Mesendoderm (in vitro differentiated cells): ENCODE measurements at regions not wholly inside any gene's neighbourhood (a gene's known extent, or its start where the extent isn't known, plus 50 kb on each side); places are given as distances from the start of the nearest gene placed in this dataset.

Experiments
- DNase-seq: peaks from one replicate; pipeline ENCODE4 v3.0.0; 2013
- H2AK5ac ChIP-seq: 2 replicates; pipeline ENCODE4 v1.6.1; 2013; ENCODE audit warnings: low read length, inconsistent platforms
- H2BK120ac ChIP-seq: 2 replicates; pipeline ENCODE4 v1.6.1; 2013; ENCODE audit warnings: low read depth, mild to moderate bottlenecking, low read length, moderate library complexity, mixed read lengths
- H2BK15ac ChIP-seq: replicated peaks from 2 replicates; pipeline ENCODE4 v1.6.1; 2013; ENCODE audit warnings: low read depth, mild to moderate bottlenecking, moderate library complexity
- H2BK5ac ChIP-seq: 2 replicates; pipeline ENCODE4 v1.6.1; 2013; ENCODE audit warnings: low read length, inconsistent platforms
- H3K18ac ChIP-seq: 2 replicates; pipeline ENCODE4 v1.6.1; 2013; ENCODE audit warnings: mild to moderate bottlenecking, low read length, mixed read lengths
- H3K23ac ChIP-seq: one replicate; pipeline ENCODE4 v1.6.1; 2013; ENCODE audit warnings: low read length
- H3K27ac ChIP-seq: 2 replicates; pipeline ENCODE4 v1.5.1; 2013; ENCODE audit warnings: low read depth, mild to moderate bottlenecking, inconsistent platforms, low read length, moderate library complexity
- H3K27me3 ChIP-seq: 2 replicates; pipeline ENCODE4 v1.6.1; 2013; ENCODE audit warnings: low read length, control low read depth, mild to moderate bottlenecking, inconsistent platforms; ENCODE audit not compliant: insufficient read depth, poor library complexity
- H3K36me3 ChIP-seq: 2 replicates; pipeline ENCODE4 v1.6.1; 2013; ENCODE audit warnings: low read length, inconsistent platforms; ENCODE audit not compliant: control insufficient read depth, insufficient read depth
- H3K4ac ChIP-seq: one replicate; pipeline ENCODE4 v1.6.1; 2013; ENCODE audit warnings: low read depth, mild to moderate bottlenecking, low read length, moderate library complexity
- H3K4me1 ChIP-seq: 2 replicates; pipeline ENCODE4 v1.6.1; 2013; ENCODE audit warnings: low read depth, low read length, inconsistent platforms; ENCODE audit not compliant: control insufficient read depth
- H3K4me2 ChIP-seq: 2 replicates; pipeline ENCODE4 v1.6.1; 2013; ENCODE audit warnings: low read length
- H3K4me3 ChIP-seq: 2 replicates; pipeline ENCODE4 v1.5.1; 2013; ENCODE audit warnings: mild to moderate bottlenecking, low read length
- H3K56ac ChIP-seq: one replicate; pipeline ENCODE4 v1.6.1; 2013; ENCODE audit warnings: low read length
- H3K79me1 ChIP-seq: 2 replicates; pipeline ENCODE4 v1.6.1; 2013; ENCODE audit warnings: low read length, inconsistent platforms
- H3K79me2 ChIP-seq: 2 replicates; pipeline ENCODE4 v1.6.1; 2013; ENCODE audit warnings: mild to moderate bottlenecking, low read length; ENCODE audit not compliant: control insufficient read depth, insufficient read depth
- H3K9ac ChIP-seq: 2 replicates; pipeline ENCODE4 v1.6.1; 2013; ENCODE audit warnings: low read length, inconsistent platforms
- H4K5ac ChIP-seq: one replicate; pipeline ENCODE4 v1.6.1; 2013; ENCODE audit warnings: low read length
- H4K8ac ChIP-seq: one replicate; pipeline ENCODE4 v1.6.1; 2013; ENCODE audit warnings: low read depth, mild to moderate bottlenecking, control low read depth, low read length, moderate library complexity
- WGBS: extraction: QIAGEN DNeasy Blood & Tissue Kit; methylation state at CpG from one replicate; pipeline ENCODE4 v1.1.7; 2013; ENCODE audit warnings: low lambda C conversion rate, missing lambda C conversion rate; ENCODE audit not compliant: insufficient coverage; ENCODE audit errors: extremely low coverage; 5-methylcytosine and 5-hydroxymethylcytosine counted together

- WGBS = no CpG with 5 or more reads among the region's 9 CpGs
- Histone ChIP-seq H4K8ac (no peak overlapping the region), H3K9ac (no peak overlapping the region), H3K4me3 (no peak overlapping the region), H3K4me2 (no peak overlapping the region), H3K56ac (no peak overlapping the region), H3K79me2 (no peaks in the 10 kb centered on the region), H3K4ac (no peak overlapping the region), H2BK120ac (no peak overlapping the region), H3K18ac (no peak overlapping the region), H3K4me1 (no peaks in the 10 kb centered on the region), H4K5ac (no peak overlapping the region), H3K27ac (no peak overlapping the region), H3K79me1 (no peaks in the 10 kb centered on the region), H2BK15ac (no peak overlapping the region), H3K27me3 (no peaks in the 10 kb centered on the region), H3K23ac (no peak overlapping the region), H3K36me3 (no peaks in the 10 kb centered on the region), H2BK5ac (no peak overlapping the region), H2AK5ac (no peak overlapping the region)
- DNase-seq = no peak
These were observed 327.7 kb downstream of the CDC5L start for GRCh38 chr6:44715188-44715587.

DNA sequence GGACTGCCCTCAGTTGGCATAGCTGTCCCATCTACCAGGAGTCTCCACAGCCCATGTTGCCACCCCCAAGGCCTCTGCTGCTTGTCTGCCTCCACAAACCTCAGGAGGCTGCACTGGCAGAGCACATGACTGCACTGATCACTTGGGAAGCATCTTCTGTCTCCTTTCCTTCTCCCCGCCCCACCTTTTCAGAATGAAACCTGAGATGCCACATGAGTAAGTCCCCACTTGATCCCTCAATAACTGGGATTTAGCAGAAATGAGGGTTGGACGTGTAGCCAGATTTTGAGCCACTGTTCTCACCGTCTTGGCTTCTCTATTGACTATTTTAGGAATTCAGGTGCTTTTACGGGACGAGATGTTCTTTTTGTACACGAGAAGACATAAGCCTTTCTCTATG, 328.4 kb downstream of the CDC5L start:
- no peak overlapping the region for H4K8ac ChIP-seq
- no peak overlapping the region for H2BK120ac ChIP-seq
- H3K4me2 ChIP-seq = no peak overlapping the region
- no peak for DNase-seq
- H3K18ac ChIP-seq = no peak overlapping the region
- H2AK5ac ChIP-seq = no peak overlapping the region
- no peak overlapping the region for H3K9ac ChIP-seq
- no CpG with 5 or more reads among the region's 6 CpGs for WGBS
- no peaks in the 10 kb centered on the region for H3K79me2 ChIP-seq
- H3K56ac ChIP-seq = no peak overlapping the region
- H3K4ac ChIP-seq = no peak overlapping the region
- H3K4me3 ChIP-seq = no peak overlapping the region
- H3K79me1 ChIP-seq = no peaks in the 10 kb centered on the region
- no peaks in the 10 kb centered on the region for H3K27me3 ChIP-seq
- H2BK15ac ChIP-seq = no peak overlapping the region
- H3K4me1 ChIP-seq = no peaks in the 10 kb centered on the region
- no peak overlapping the region for H4K5ac ChIP-seq
- no peak overlapping the region for H2BK5ac ChIP-seq
- no peaks in the 10 kb centered on the region for H3K36me3 ChIP-seq
- no peak overlapping the region for H3K23ac ChIP-seq
- H3K27ac ChIP-seq = no peak overlapping the region

- Histone ChIP-seq H2BK5ac (no peak overlapping the region), H4K5ac (no peak overlapping the region), H3K79me2 (no peaks in the 10 kb centered on the region), H3K18ac (no peak overlapping the region), H3K9ac (no peak overlapping the region), H3K4me3 (no peak overlapping the region), H3K4me1 (no peaks in the 10 kb centered on the region), H3K4me2 (no peak overlapping the region), H3K56ac (no peak overlapping the region), H4K8ac (no peak overlapping the region), H3K23ac (no peak overlapping the region), H2BK15ac (no peak overlapping the region), H3K4ac (no peak overlapping the region), H3K27me3 (no peaks in the 10 kb centered on the region), H3K79me1 (no peaks in the 10 kb centered on the region), H3K36me3 (no peaks in the 10 kb centered on the region), H3K27ac (no peak overlapping the region), H2AK5ac (no peak overlapping the region), H2BK120ac (no peak overlapping the region)
- WGBS = no CpG with 5 or more reads among the region's 2 CpGs
- DNase-seq = no peak
These were observed 329.9 kb downstream of the CDC5L start for GRCh38 chr6:44717431-44717830.

DNA sequence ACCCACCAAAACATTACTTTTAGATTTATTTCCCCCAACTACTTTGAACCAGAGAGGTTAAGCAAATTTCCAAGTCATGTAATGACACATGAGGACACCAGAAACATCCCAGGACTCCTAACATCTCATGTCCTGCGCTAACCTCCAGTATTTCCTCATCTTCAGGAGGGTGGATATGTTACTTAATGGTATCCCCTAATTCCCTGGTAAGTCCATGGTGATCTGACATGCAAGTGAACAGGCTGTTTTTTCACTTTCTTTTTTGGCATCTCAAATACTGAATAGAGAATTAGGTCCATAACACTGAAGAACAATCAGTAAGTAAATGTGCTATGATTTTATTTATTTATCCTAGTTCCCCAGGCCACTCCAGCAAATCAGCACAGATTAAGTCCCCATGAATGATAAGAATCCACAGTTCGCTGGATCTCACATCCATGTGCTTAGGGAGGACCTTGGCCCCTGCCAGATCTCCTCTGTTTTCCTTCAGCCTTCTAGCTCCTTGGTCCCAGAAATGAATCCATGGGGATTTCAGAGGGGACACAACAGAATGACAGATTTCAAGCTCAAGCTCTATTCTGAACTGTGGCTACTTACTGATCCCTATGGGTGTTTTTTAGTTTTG, 334.6 kb downstream of the CDC5L start:
- no peak overlapping the region for H2AK5ac ChIP-seq
- no peaks in the 10 kb centered on the region for H3K36me3 ChIP-seq
- no peak overlapping the region for H2BK5ac ChIP-seq
- H3K23ac ChIP-seq = no peak overlapping the region
- no peak overlapping the region for H3K56ac ChIP-seq
- no peak overlapping the region for H3K27ac ChIP-seq
- no peak overlapping the region for H3K18ac ChIP-seq
- no peak overlapping the region for H3K4me3 ChIP-seq
- no peak overlapping the region for H4K5ac ChIP-seq
- DNase-seq = no peak
- no CpG with 5 or more reads among the region's 2 CpGs for WGBS
- no peaks in the 10 kb centered on the region for H3K79me1 ChIP-seq
- no peaks in the 10 kb centered on the region for H3K79me2 ChIP-seq
- no peak overlapping the region for H3K4me2 ChIP-seq
- H2BK15ac ChIP-seq = no peak overlapping the region
- no peak overlapping the region for H2BK120ac ChIP-seq
- H3K4me1 ChIP-seq = no peaks in the 10 kb centered on the region
- H3K9ac ChIP-seq = no peak overlapping the region
- no peak overlapping the region for H3K4ac ChIP-seq
- H3K27me3 ChIP-seq = no peaks in the 10 kb centered on the region
- no peak overlapping the region for H4K8ac ChIP-seq

GRCh38 chr6:44722736-44723135, 335.2 kb downstream of the CDC5L start:
- no peak overlapping the region for H3K27ac ChIP-seq
- H3K4me1 ChIP-seq = no peaks in the 10 kb centered on the region
- no peak overlapping the region for H4K8ac ChIP-seq
- H2AK5ac ChIP-seq = no peak overlapping the region
- no peak overlapping the region for H3K4ac ChIP-seq
- no peak overlapping the region for H3K56ac ChIP-seq
- H3K27me3 ChIP-seq = no peaks in the 10 kb centered on the region
- H3K36me3 ChIP-seq = no peaks in the 10 kb centered on the region
- no peak overlapping the region for H3K4me3 ChIP-seq
- H3K23ac ChIP-seq = no peak overlapping the region
- no peak overlapping the region for H3K9ac ChIP-seq
- no peaks in the 10 kb centered on the region for H3K79me2 ChIP-seq
- WGBS = no CpG with 5 or more reads among the region's 1 CpG
- no peak overlapping the region for H3K18ac ChIP-seq
- no peak overlapping the region for H3K4me2 ChIP-seq
- no peak overlapping the region for H2BK15ac ChIP-seq
- no peak overlapping the region for H2BK120ac ChIP-seq
- H4K5ac ChIP-seq = no peak overlapping the region
- H3K79me1 ChIP-seq = no peaks in the 10 kb centered on the region
- no peak overlapping the region for H2BK5ac ChIP-seq
- no peak for DNase-seq
